ENCODE measurements at regions not wholly inside any gene's neighbourhood (a gene's known extent, or its start where the extent isn't known, plus 50 kb on each side); places are given as distances from the start of the nearest gene placed in this dataset.

DNA sequence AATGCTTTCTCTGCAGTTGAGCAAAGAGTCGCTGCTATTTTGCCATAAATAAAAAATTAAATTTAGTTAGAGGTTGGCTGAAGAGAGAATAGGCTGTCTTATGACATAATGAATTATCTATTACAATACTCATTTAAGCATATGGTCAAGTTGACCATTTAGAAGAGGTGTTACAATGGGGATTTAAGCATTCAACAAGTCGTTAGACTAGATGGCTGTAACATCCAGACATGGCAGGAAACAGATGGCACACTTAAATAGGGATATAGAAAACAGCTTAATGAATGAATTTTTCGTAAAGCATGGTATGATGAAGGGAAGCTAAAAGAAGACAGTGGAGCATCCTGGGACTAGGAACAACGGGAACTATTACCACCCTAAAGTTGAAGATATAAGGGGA is 160.3 kb upstream of the PTPRD start:
- H3K4me3 ChIP-seq (ENCODE audit: low read depth, low read length), result no peak overlapping the region
- POLR2A ChIA-PET, result no interaction called here
- DNase-seq (ENCODE audit: low read depth, low spot score), result no peak
- TF ChIP-seq CTCF (IDR thresholded peaks at IDR 0.05; ENCODE audit: insufficient read depth, low read length, missing control alignments), result no peak
- CTCF ChIA-PET, result no interaction called here

DNA sequence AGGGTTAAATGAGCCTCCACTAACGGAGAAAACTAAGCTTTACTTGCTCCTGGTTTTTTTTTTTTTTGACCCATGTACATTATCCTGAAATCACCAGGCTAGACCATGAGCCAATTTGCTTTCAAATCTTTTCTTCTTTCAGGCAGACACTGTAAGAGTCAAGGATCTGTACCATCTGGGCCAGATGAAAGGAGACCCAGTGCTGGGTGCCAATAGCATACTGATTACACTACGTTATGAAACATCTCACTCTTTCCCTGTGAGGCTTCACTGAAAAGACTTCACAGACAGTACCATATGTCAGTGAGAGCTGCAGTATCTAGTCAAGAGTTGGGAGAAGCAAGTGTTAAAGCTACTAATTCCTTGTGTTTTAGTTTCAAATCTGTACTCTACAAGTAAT is 161.2 kb upstream of the PTPRD start:
- H3K4me3 ChIP-seq (ENCODE audit: low read depth, low read length), result no peak overlapping the region
- no peak for DNase-seq (ENCODE audit: low read depth, low spot score)
- ChIA-PET POLR2A (no interaction called here), CTCF (no interaction called here)
- TF ChIP-seq CTCF (IDR thresholded peaks at IDR 0.05; ENCODE audit: insufficient read depth, low read length, missing control alignments), result no peak

- CTCF ChIA-PET, result no interaction called here
- POLR2A ChIA-PET, result no interaction called here
- no peak for TF ChIP-seq CTCF (IDR thresholded peaks at IDR 0.05; ENCODE audit: insufficient read depth, low read length, missing control alignments)
- no peak overlapping the region for H3K4me3 ChIP-seq (ENCODE audit: low read depth, low read length)
- DNase-seq (ENCODE audit: low read depth, low spot score), result no peak
Measured at GRCh38 chr9:10785255-10785654, 172.5 kb upstream of the PTPRD start.

DNA sequence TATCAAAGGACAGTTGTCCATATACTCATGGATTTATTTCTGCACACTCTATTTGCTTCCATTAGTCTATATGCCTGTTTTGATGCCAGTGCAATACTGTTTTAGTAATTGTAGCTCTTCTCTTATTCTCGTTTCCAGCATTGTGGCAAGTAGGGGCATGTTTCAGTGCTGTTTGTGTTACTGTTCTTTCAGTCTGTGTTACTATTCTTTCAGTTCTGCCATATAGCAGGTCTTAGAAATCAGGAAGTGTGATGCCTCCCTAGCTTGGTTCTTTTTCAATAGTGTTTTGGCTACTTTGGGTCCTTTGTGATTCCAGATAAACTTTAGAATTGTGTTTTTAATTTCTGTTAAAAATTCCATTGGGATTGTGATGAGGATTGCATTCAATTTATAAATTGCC is 180.5 kb upstream of the PTPRD start:
- POLR2A ChIA-PET, result no interaction called here
- CTCF ChIA-PET, result no interaction called here
- H3K4me3 ChIP-seq (ENCODE audit: low read depth, low read length), result no peak overlapping the region
- no peak for TF ChIP-seq CTCF (IDR thresholded peaks at IDR 0.05; ENCODE audit: insufficient read depth, low read length, missing control alignments)
- no peak for DNase-seq (ENCODE audit: low read depth, low spot score)

- ChIA-PET CTCF (no interaction called here), POLR2A (no interaction called here)
- H3K4me3 ChIP-seq (ENCODE audit: low read depth, low read length), result no peak overlapping the region
- TF ChIP-seq CTCF (IDR thresholded peaks at IDR 0.05; ENCODE audit: insufficient read depth, low read length, missing control alignments), result no peak
- DNase-seq (ENCODE audit: low read depth, low spot score), result no peak
Measured at GRCh38 chr9:10804486-10804885, 191.7 kb upstream of the PTPRD start.

GRCh38 chr9:10806868-10807267 is 194.1 kb upstream of the PTPRD start:
- H3K4me3 ChIP-seq (ENCODE audit: low read depth, low read length), result no peak overlapping the region
- no peak for DNase-seq (ENCODE audit: low read depth, low spot score)
- CTCF ChIA-PET, result no interaction called here
- TF ChIP-seq CTCF (IDR thresholded peaks at IDR 0.05; ENCODE audit: insufficient read depth, low read length, missing control alignments), result no peak
- POLR2A ChIA-PET, result no interaction called here

Measured in AG04449 (cell line).